ENCODE measurements at regions not wholly inside any gene's neighbourhood (a gene's known extent, or its start where the extent isn't known, plus 50 kb on each side); places are given as distances from the start of the nearest gene placed in this dataset.

GRCh38 chr13:88294368-88294767 is 623.2 kb downstream of the SLITRK5 start:
- TF ChIP-seq POLR2AphosphoS5 (IDR thresholded peaks at IDR 0.05; ENCODE audit: low read depth) (no peak), CTCF (IDR thresholded peaks at IDR 0.05; ENCODE audit: insufficient read depth, low read length) (no peak)
